Ecto neural progenitor cell (in vitro differentiated cells): ENCODE measurements at regions not wholly inside any gene's neighbourhood (a gene's known extent, or its start where the extent isn't known, plus 50 kb on each side); places are given as distances from the start of the nearest gene placed in this dataset.

Experiments used
- DNase-seq: peaks from one replicate; pipeline ENCODE4 v3.0.0-alpha.2; 2018; ENCODE audit warnings: low spot score

- DNase-seq, result no peak
Observed at GRCh38 chr5:2602451-2603271, 148.8 kb downstream of the IRX2 start.

- no peak for DNase-seq
Observed at GRCh38 chr5:2598503-2598902, 153.0 kb downstream of the IRX2 start.

GRCh38 chr5:2594701-2595100 is 156.8 kb downstream of the IRX2 start:
- DNase-seq, result no peak

GRCh38 chr5:2592766-2593165 is 158.7 kb downstream of the IRX2 start:
- DNase-seq, result no peak

- DNase-seq, result no peak
Observed at GRCh38 chr5:2591777-2592453, 159.6 kb downstream of the IRX2 start.

- no peak for DNase-seq
Observed at GRCh38 chr5:2588850-2589501, 162.5 kb downstream of the IRX2 start.

GRCh38 chr5:2587189-2588031 is 164.1 kb downstream of the IRX2 start:
- no peak for DNase-seq

GRCh38 chr5:2586016-2586715 is 165.3 kb downstream of the IRX2 start:
- DNase-seq, result no peak

GRCh38 chr5:2584579-2585269 is 166.8 kb downstream of the IRX2 start:
- DNase-seq, result no peak

- no peak for DNase-seq
Observed at GRCh38 chr5:2582507-2582906, 169.0 kb downstream of the IRX2 start.

GRCh38 chr5:2582106-2582505 is 169.4 kb downstream of the IRX2 start:
- DNase-seq, result no peak

GRCh38 chr5:2581418-2581817 is 170.1 kb downstream of the IRX2 start:
- no peak for DNase-seq

- no peak for DNase-seq
Observed at GRCh38 chr5:2579126-2579525, 172.4 kb downstream of the IRX2 start.

- no peak for DNase-seq
Observed at GRCh38 chr5:2577312-2578036, 174.0 kb downstream of the IRX2 start.

- DNase-seq, result no peak
Observed at GRCh38 chr5:2576823-2577222, 174.7 kb downstream of the IRX2 start.

GRCh38 chr5:2575871-2576270 is 175.6 kb downstream of the IRX2 start:
- no peak for DNase-seq

GRCh38 chr5:2575292-2575691 is 176.2 kb downstream of the IRX2 start:
- DNase-seq, result no peak

- no peak for DNase-seq
Observed at GRCh38 chr5:2574155-2574554, 177.3 kb downstream of the IRX2 start.

GRCh38 chr5:2570586-2570985 is 180.9 kb downstream of the IRX2 start:
- DNase-seq, result no peak
